GM19395 (cell line): ENCODE measurements at regions not wholly inside any gene's neighbourhood (a gene's known extent, or its start where the extent isn't known, plus 50 kb on each side); places are given as distances from the start of the nearest gene placed in this dataset.
"Not testable (repeated sequence)": the region's sequence is repeated elsewhere in the genome, so short reads cannot be mapped to it uniquely, and the experiment has no call there.

Experiments
- ATAC-seq: cut with Tn5 transposase; IDR thresholded peaks from one replicate; pipeline ENCODE4 v1.9.1; 2021; ENCODE audit warnings: mild to moderate bottlenecking, moderate library complexity; ENCODE audit not compliant: unreplicated experiment

- ATAC-seq, result no peak
Observed at GRCh38 chr12:105575235-105575634, 244.7 kb downstream of the C12orf75 start.

DNA sequence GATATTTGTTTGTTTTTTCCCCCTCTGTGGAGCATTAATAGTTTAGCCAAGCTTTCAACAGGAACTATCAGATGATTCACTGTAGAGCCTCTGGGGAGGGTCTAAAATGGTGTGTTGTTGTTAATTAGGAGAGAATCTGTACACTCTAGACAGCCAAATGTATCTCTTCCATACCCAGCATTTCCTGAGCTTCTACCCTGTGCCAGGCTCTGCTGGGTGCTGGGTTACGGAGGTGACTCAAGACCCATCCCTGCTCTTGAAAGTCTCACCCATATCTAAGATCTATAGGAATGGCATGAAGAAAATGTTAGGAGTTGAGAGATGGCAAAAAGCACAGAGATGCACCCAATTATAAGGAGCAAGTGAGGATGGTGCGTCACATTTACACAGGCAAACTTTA lies 245.8 kb downstream of the C12orf75 start:
- no peak for ATAC-seq

DNA sequence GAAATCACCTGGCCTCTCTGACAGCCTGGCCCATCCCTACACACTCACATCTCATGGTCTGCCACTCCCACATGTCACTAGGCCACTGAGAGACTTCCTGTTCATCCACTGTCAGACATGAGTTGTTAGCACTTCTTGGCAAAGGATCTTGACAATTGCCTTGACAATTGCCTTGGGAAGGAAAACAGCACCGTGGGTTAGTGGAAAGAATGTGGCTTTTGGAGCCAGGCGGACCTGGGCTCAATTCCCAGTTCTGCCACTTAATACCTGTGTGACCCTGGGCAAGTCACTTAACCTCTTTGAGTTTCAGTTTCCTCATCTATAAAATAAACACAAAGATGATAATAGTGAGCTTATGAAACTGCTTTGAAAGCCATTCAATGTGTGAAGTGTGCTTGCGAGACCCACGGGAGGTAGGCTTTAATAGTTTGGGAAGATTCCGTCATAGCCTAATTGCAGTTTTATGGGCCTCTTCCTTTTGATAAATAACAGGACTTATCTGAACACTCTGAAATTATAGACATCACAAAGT lies 250.4 kb downstream of the C12orf75 start:
- no peak for ATAC-seq

DNA sequence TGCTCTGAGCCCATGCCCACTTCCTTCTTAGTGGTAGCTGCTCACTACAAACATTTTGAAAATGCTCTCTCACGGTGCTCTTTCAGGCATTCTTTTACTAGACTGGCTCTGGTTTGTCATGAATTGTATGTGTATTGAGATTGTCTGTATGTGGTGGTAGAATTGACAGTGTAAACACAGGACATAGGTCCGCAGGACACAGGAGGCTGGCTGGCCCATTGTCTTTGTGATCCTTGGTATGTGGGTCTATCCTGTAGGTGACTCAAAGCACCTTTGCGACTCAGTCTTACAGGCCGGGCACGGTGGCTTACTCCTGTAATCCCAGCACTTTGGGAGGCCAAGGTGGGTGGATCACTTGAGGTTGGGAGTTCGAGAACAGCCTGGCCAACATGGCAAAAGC lies 250.9 kb downstream of the C12orf75 start:
- no peak for ATAC-seq

DNA sequence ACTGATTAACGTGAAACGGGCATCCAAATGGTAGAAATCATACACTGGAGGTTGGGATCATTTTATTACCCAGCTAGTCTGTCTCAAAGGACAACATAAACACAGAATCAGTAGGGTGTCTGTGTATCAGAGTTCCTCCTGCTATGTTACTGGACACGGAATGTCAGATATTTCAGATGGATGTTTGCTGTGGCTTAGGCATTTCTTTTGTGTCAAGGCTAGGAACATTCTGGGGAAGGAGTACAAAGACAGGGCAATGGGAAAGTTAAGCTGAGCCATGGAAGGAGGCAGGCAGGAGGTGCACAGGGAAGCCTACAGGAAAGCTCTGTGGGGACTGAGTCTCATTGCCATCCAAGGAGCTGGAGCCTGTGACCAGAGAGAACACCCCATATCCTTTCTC lies 254.6 kb downstream of the C12orf75 start:
- no peak for ATAC-seq

DNA sequence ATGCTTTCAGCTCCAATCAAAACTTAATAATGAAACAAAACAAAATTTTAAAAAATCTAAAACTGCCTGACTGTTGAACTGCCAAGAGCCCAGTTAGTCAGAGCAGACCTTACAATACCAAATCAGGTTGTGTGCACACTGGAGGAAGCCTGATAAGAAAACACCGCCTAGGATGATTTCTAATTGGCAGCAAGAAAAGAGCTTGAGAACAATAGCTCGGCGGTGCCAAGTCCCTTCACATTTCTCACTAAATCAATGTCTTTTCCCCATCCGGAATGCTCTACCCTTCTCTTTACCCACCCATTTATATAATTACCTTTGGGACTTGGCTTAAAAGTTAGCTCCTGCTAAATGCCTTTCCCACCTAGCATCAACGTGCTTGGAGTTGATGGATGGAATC lies 256.7 kb downstream of the C12orf75 start:
- no peak for ATAC-seq

- ATAC-seq, result no peak
Observed at GRCh38 chr12:105588106-105588505, 257.6 kb downstream of the C12orf75 start.

DNA sequence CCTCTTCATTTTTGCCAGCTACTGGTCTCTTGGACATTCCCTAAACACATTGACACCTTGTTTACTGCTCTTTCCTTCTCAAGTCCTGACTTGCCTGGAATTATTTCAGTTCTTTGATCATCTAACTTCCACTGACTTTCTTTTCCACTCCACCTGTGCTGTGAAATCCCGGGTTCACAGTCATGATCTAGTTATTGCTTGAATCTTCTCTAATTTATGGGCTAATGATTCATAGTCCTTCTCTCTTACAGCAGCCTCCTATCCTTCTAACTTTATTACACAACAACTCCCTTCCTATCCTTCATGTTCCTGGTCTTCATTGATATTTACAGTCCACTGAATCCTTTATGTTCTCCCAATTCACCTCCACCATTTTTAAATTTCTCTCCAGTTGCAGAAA lies 260.1 kb downstream of the C12orf75 start:
- ATAC-seq, result no peak

GRCh38 chr12:105595440-105595839 lies 264.9 kb downstream of the C12orf75 start:
- ATAC-seq, result no peak

DNA sequence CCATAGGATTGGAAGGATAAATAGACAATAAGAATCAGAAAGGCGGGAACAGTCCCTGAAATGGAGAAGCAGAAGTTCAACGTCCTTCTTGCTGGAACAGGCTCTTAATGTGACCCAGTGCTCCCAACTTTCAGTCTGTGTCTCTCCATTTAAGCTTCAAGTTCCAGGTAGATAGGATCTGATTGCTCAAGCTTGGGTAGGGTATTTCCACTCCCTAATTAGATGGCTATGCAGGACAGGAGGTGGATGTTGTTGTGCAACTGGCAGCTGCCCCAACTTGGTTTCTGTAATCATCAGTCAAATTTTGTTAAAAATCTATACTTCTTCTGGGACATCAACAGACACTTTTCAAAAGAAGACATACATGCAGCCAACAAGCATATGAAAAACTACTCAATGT lies 266.2 kb downstream of the C12orf75 start:
- ATAC-seq, result no peak

- no peak for ATAC-seq
Observed at GRCh38 chr12:105598031-105598430, 267.5 kb downstream of the C12orf75 start.

GRCh38 chr12:105600911-105601545 lies 270.5 kb downstream of the C12orf75 start:
- no peak for ATAC-seq

DNA sequence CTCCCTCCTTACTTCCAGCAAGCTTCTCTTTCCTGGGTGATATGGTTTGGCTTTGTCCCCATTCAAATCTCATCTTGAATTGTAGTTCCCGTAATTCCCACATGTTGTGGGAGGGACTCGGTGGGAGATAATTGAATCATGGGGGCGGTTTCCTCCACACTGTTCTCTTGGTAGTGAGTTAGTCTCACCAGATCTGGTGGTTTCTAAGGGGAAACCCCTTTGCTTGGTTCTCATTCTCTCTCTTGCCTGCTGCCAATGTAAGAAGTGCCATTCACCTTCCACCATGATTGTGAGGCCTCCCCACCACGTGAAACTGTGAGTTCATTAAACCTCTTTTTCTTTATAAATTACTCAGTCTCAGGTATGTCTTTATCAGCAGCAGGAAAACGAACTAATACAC lies 271.8 kb downstream of the C12orf75 start:
- not testable (repeated sequence) for ATAC-seq

GRCh38 chr12:105604281-105604680 lies 273.8 kb downstream of the C12orf75 start:
- not testable (repeated sequence) for ATAC-seq

- not testable (repeated sequence) for ATAC-seq
Observed at GRCh38 chr12:105606613-105607012, 276.1 kb downstream of the C12orf75 start.

GRCh38 chr12:105609001-105609400 lies 278.5 kb downstream of the C12orf75 start:
- ATAC-seq, result not testable (repeated sequence)

- no peak for ATAC-seq
Observed at GRCh38 chr12:105610459-105610858, 280.0 kb downstream of the C12orf75 start.

GRCh38 chr12:105611340-105611739 lies 280.8 kb downstream of the C12orf75 start:
- no peak for ATAC-seq

DNA sequence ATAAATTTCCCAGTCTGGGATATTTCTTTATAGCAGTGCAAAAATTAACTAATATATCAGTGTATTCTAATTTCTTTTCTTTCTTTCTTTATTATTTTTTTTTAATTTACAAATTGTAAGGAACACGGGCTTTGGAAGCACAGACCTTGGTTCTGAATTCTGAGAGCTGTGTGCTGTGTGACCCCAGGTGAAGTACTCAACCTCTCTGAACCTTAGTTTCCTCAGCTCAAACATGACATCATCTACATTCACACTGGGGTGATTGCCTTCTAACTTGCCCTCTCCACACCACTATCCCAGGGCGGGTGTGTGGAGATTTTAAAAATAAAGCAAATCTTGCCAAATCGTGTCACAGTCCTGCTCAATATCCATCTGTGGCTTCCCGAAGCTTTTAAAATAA lies 282.8 kb downstream of the C12orf75 start:
- no peak for ATAC-seq

DNA sequence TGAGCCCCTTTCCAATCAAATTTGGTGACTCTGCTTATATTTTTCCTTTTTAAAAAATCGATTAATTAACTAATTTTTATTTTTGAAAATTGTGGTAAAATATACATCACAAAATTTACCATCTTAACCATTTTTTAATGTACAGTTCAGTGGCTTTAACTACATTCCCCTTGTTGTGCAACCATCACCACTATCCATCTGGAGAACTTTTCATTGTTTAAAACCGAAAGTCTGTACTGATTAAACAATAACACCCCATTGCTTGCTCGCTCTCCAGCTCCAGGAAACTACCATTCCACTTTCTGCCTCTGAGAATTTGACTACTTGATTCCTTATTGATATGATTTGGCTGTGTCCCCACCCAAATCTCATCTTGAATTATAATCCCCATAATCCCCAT lies 283.4 kb downstream of the C12orf75 start:
- no peak for ATAC-seq

DNA sequence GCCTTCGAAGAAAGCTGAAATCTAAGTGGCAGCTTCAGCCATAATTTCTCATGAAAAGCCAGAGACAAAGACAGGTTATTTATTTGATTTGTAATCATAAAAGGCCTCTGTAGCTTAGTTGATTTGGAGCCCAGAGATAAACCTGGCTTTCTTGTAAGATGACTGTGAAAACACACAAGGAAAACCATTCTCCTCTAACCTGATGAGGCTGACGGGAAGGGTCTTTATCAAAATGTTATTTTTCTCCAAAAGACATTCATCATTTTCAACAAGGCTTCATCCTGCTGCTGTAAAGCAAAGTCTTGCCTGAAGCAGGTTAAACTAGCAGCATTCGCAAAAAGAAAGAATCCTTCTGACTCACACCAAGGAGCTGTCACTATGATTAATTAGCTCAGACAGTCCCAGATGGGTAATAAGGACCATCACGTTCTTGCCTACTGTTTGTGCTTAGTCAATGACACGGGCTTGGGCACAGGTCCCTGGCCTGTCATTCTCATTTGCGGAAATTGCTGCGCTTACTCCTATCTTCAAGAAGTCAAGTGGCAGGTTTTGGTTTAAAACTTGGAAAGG lies 286.6 kb downstream of the C12orf75 start:
- no peak for ATAC-seq

DNA sequence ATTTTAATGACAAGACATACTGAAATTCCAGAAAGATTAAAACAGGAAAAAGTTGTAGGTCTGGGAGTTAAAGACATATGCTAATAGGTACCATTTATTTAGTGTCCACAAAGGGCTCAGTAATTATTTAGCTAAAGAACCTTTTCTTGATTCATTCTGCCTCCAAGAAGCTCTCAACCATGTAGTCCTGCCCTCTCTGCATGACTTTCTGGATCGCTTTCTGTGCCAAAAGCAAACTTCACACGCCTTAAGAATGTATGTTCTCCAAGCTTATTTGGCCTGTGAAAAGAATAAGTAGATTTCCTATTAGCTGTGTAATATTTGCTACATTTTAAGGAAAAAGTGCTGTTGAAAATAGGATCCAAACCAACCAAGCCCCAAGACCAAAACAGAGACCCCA lies 291.7 kb downstream of the C12orf75 start:
- ATAC-seq, result no peak
